ENCODE measurements at regions not wholly inside any gene's neighbourhood (a gene's known extent, or its start where the extent isn't known, plus 50 kb on each side); places are given as distances from the start of the nearest gene placed in this dataset.

DNA sequence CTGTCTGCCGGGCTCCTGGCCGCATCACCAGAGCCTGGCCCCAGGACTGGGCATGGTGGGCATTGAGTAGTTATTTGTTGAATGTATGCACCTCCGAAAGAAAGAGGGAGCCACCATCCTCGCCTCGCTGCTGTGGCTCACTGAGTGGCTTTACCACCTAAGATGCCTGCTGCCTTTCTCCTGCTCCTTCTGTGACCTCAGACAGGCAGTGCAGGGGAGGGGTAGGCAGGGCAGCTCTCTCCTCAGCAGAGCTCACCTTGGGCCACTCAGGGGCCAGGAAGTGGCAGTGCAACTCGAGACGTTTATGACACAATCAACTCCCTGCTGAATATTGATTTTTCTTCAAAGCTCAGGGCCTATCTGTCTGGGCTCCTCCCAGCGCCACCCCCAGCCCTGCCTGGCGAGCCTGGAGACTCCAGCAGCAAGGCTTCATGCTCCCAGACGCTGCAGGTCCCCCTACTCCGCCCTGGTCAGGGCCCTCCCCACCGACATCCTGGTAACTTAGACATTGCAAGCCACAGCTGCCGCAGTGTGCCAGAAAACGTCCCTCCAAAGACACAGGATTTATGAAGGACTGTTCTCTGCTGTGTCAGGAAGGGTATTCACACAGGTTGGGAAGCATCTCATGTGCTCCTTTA, 84.3 kb upstream of the DIO3 start:
- TF ChIP-seq, protein P1, sequence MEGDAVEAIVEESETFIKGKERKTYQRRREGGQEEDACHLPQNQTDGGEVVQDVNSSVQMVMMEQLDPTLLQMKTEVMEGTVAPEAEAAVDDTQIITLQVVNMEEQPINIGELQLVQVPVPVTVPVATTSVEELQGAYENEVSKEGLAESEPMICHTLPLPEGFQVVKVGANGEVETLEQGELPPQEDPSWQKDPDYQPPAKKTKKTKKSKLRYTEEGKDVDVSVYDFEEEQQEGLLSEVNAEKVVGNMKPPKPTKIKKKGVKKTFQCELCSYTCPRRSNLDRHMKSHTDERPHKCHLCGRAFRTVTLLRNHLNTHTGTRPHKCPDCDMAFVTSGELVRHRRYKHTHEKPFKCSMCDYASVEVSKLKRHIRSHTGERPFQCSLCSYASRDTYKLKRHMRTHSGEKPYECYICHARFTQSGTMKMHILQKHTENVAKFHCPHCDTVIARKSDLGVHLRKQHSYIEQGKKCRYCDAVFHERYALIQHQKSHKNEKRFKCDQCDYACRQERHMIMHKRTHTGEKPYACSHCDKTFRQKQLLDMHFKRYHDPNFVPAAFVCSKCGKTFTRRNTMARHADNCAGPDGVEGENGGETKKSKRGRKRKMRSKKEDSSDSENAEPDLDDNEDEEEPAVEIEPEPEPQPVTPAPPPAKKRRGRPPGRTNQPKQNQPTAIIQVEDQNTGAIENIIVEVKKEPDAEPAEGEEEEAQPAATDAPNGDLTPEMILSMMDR (IDR thresholded peaks at IDR 0.05; ENCODE audit: low read length) = no peak
- TF ChIP-seq EZH2 (optimal IDR thresholded peaks at IDR 0.05; ENCODE audit: low read depth, low read length) = no peak

Measured in MM.1S (cell line).